AG10803 (cell line): ENCODE measurements at regions not wholly inside any gene's neighbourhood (a gene's known extent, or its start where the extent isn't known, plus 50 kb on each side); places are given as distances from the start of the nearest gene placed in this dataset.

Experiments
- DNase-seq: peaks from one replicate; pipeline ENCODE4 v3.0.0; 2010; ENCODE audit warnings: low read depth
- H3K4me3 ChIP-seq: 2 replicates; pipeline ENCODE4 v1.5.1; 2011; ENCODE audit warnings: mild to moderate bottlenecking, low read length, control low read depth
- CTCF ChIP-seq: conservative IDR thresholded peaks from 2 replicates; pipeline ENCODE4 v1.5.1; 2011; ENCODE audit warnings: mild to moderate bottlenecking, low read length, control low read depth, inconsistent platforms

- DNase-seq, result no peak
- H3K4me3 ChIP-seq, result no peak overlapping the region
- TF ChIP-seq CTCF, result no peak
These were observed 209.7 kb upstream of the STEAP4 start for GRCh38 chr7:88516429-88516828.

- no peak overlapping the region for H3K4me3 ChIP-seq
- no peak for TF ChIP-seq CTCF
- DNase-seq, result no peak
These were observed 208.6 kb upstream of the STEAP4 start for GRCh38 chr7:88515301-88515700.

- H3K4me3 ChIP-seq, result no peak overlapping the region
- no peak for TF ChIP-seq CTCF
- DNase-seq, result no peak
These were observed 202.6 kb upstream of the STEAP4 start for GRCh38 chr7:88509341-88509740.

GRCh38 chr7:88500131-88500530 is 193.4 kb upstream of the STEAP4 start:
- no peak overlapping the region for H3K4me3 ChIP-seq
- DNase-seq, result no peak
- no peak for TF ChIP-seq CTCF

- no peak for TF ChIP-seq CTCF
- no peak overlapping the region for H3K4me3 ChIP-seq
- no peak for DNase-seq
These were observed 189.4 kb upstream of the STEAP4 start for GRCh38 chr7:88495881-88496725.

GRCh38 chr7:88492153-88492552 is 185.5 kb upstream of the STEAP4 start:
- DNase-seq, result no peak
- TF ChIP-seq CTCF, result no peak
- no peak overlapping the region for H3K4me3 ChIP-seq

- no peak for DNase-seq
- no peak for TF ChIP-seq CTCF
- H3K4me3 ChIP-seq, result no peak overlapping the region
These were observed 184.2 kb upstream of the STEAP4 start for GRCh38 chr7:88490874-88491273.
